ENCODE measurements at regions not wholly inside any gene's neighbourhood (a gene's known extent, or its start where the extent isn't known, plus 50 kb on each side); places are given as distances from the start of the nearest gene placed in this dataset.
A peak's percentile ranks its signal among the peaks of the same experiment; 100 is the strongest.
"Not testable (repeated sequence)": the region's sequence is repeated elsewhere in the genome, so short reads cannot be mapped to it uniquely, and the experiment has no call there.

GRCh38 chr16:29355339-29356059 is 51.0 kb downstream of the NPIPB11 start:
- FAIRE-seq; DNase-seq (ENCODE audit: insufficient read length): not testable (repeated sequence)

- not testable (repeated sequence) for DNase-seq (ENCODE audit: insufficient read length); FAIRE-seq
These were observed 52.1 kb downstream of the NPIPB11 start for GRCh38 chr16:29354449-29354848.

- FAIRE-seq; DNase-seq (ENCODE audit: insufficient read length): not testable (repeated sequence)
These were observed 53.9 kb downstream of the NPIPB11 start for GRCh38 chr16:29352617-29352999.

- not testable (repeated sequence) for DNase-seq (ENCODE audit: insufficient read length); FAIRE-seq
These were observed 54.4 kb downstream of the NPIPB11 start for GRCh38 chr16:29351970-29352616.

- FAIRE-seq; DNase-seq (ENCODE audit: insufficient read length): not testable (repeated sequence)
These were observed 55.1 kb downstream of the NPIPB11 start for GRCh38 chr16:29351271-29351969.

GRCh38 chr16:29349966-29350365 is 56.5 kb downstream of the NPIPB11 start:
- FAIRE-seq; DNase-seq (ENCODE audit: insufficient read length): not testable (repeated sequence)

- FAIRE-seq; DNase-seq (ENCODE audit: insufficient read length): not testable (repeated sequence)
These were observed 57.8 kb downstream of the NPIPB11 start for GRCh38 chr16:29348748-29349147.

GRCh38 chr16:29348123-29348690 is 58.3 kb downstream of the NPIPB11 start:
- FAIRE-seq; DNase-seq (ENCODE audit: insufficient read length): not testable (repeated sequence)

GRCh38 chr16:29346796-29347580 is 59.5 kb downstream of the NPIPB11 start:
- not testable (repeated sequence) for FAIRE-seq; DNase-seq (ENCODE audit: insufficient read length)

GRCh38 chr16:29346203-29346602 is 60.3 kb downstream of the NPIPB11 start:
- DNase-seq (ENCODE audit: insufficient read length); FAIRE-seq: not testable (repeated sequence)

GRCh38 chr16:29342937-29343336 is 63.6 kb downstream of the NPIPB11 start:
- FAIRE-seq; DNase-seq (ENCODE audit: insufficient read length): not testable (repeated sequence)

- not testable (repeated sequence) for FAIRE-seq; DNase-seq (ENCODE audit: insufficient read length)
These were observed 65.6 kb downstream of the NPIPB11 start for GRCh38 chr16:29340779-29341438.

- not testable (repeated sequence) for DNase-seq (ENCODE audit: insufficient read length)
These were observed 66.3 kb downstream of the NPIPB11 start for GRCh38 chr16:29340235-29340634.

GRCh38 chr16:29338821-29339700 is 67.5 kb downstream of the NPIPB11 start:
- not testable (repeated sequence) for DNase-seq (ENCODE audit: insufficient read length)
- peak; percentile 86 for FAIRE-seq

More at GRCh38 chr16:29340235-29340634, 66.3 kb downstream of the NPIPB11 start:
- FAIRE-seq = not testable (repeated sequence)

GRCh38 chr16:29337385-29337901 is 69.1 kb downstream of the NPIPB11 start:
- peak; percentile 82 for FAIRE-seq
- DNase-seq (ENCODE audit: insufficient read length) = not testable (repeated sequence)

GRCh38 chr16:29335549-29335846 is 71.0 kb downstream of the NPIPB11 start:
- FAIRE-seq; DNase-seq (ENCODE audit: insufficient read length): not testable (repeated sequence)

- not testable (repeated sequence) for DNase-seq (ENCODE audit: insufficient read length); FAIRE-seq
These were observed 71.5 kb downstream of the NPIPB11 start for GRCh38 chr16:29334776-29335548.

Measured in GM12892 (cell line).